K562 (cell line): ENCODE measurements at regions not wholly inside any gene's neighbourhood (a gene's known extent, or its start where the extent isn't known, plus 50 kb on each side); places are given as distances from the start of the nearest gene placed in this dataset.

ENCODE experiments used
- ARID4B ChIP-seq: sonication (generic); formaldehyde crosslinking; IDR thresholded peaks from 2 replicates; pipeline ENCODE4 v1.8.0; 2022; ENCODE audit warnings: mild to moderate bottlenecking, missing genetic modification reagents
- BRD4 ChIP-seq: fragments of 200-600 bp; sonication (generic); IDR thresholded peaks from 2 replicates; pipeline ENCODE4 v1.6.1; 2017; ENCODE audit warnings: inconsistent platforms
- CBFB ChIP-seq: sonication (generic); formaldehyde crosslinking; IDR thresholded peaks from 2 replicates; pipeline ENCODE4 v1.4.0; 2020; ENCODE audit warnings: mild to moderate bottlenecking, missing genetic modification reagents
- DEAF1 ChIP-seq: fragments of 450-650 bp; formaldehyde crosslinking; IDR thresholded peaks from 2 replicates; pipeline ENCODE4 v1.4.0; 2020; ENCODE audit warnings: mild to moderate bottlenecking, moderate library complexity
- HMG20A ChIP-seq: fragments of 450-650 bp; formaldehyde crosslinking; conservative IDR thresholded peaks from 2 replicates; pipeline ENCODE4 v1.4.0; 2020; ENCODE audit warnings: mild to moderate bottlenecking, mixed read lengths
- HNRNPK ChIP-seq: fragments of 200-400 bp; formaldehyde crosslinking; IDR thresholded peaks from one replicate; pipeline ENCODE4 v1.6.1; 2018; ENCODE audit warnings: mild to moderate bottlenecking, low read depth, low read length; ENCODE audit not compliant: poor library complexity, severe bottlenecking
- HNRNPLL ChIP-seq: fragments of 200-400 bp; formaldehyde crosslinking; IDR thresholded peaks from 2 replicates; pipeline ENCODE4 v1.6.1; 2017; ENCODE audit warnings: low read length, low read depth, mild to moderate bottlenecking; ENCODE audit not compliant: poor library complexity, severe bottlenecking
- LEF1 ChIP-seq: fragments of 450-650 bp; IDR thresholded peaks from 2 replicates; pipeline ENCODE4 v1.6.1; 2016; ENCODE audit warnings: mild to moderate bottlenecking
- MAZ ChIP-seq, 2 experiments: fragments of 450-650 bp in 1 of 2; sonication (generic) in 1 of 2; formaldehyde crosslinking; IDR thresholded peaks in 1 of 2; conservative IDR thresholded peaks in 1 of 2; 2 replicates each; pipeline versions ENCODE4 v1.4.0 to v1.5.0; 2020; ENCODE audit warnings: mild to moderate bottlenecking in 1 of 2, missing genetic modification reagents in 1 of 2
- MEF2D ChIP-seq: conservative IDR thresholded peaks from 2 replicates; pipeline ENCODE4 v1.6.1; 2016; ENCODE audit warnings: low read depth, missing genetic modification characterization, missing compliant biosample characterization
- RAD51 ChIP-seq: fragments of 450-650 bp; IDR thresholded peaks from 2 replicates; pipeline ENCODE4 v1.7.1; 2016; ENCODE audit warnings: low read depth, mild to moderate bottlenecking, borderline replicate concordance
- SLC30A9 ChIP-seq: fragments of 250-450 bp; sonication (Bioruptor Pico); IDR thresholded peaks from 2 replicates; pipeline ENCODE4 v1.8.0; 2022; ENCODE audit warnings: mild to moderate bottlenecking, moderate library complexity
- TAF15 ChIP-seq: fragments of 200-400 bp; formaldehyde crosslinking; IDR thresholded peaks from 2 replicates; pipeline ENCODE4 v1.6.1; 2017; ENCODE audit warnings: mild to moderate bottlenecking, low read depth, low read length, moderate library complexity
- TCF15 ChIP-seq: fragments of 250-450 bp; sonication (Bioruptor Pico); IDR thresholded peaks from 2 replicates; pipeline ENCODE4 v1.8.0; 2022; ENCODE audit warnings: moderate library complexity, mild to moderate bottlenecking, inconsistent platforms
- USF1 ChIP-seq: sonication (generic); formaldehyde crosslinking; IDR thresholded peaks from 2 replicates; pipeline ENCODE4 v1.9.0; 2022; ENCODE audit warnings: mild to moderate bottlenecking, missing genetic modification reagents
- ZBTB17 ChIP-seq: fragments of 450-650 bp; formaldehyde crosslinking; IDR thresholded peaks from 2 replicates; pipeline ENCODE4 v1.4.0; 2020; ENCODE audit warnings: mild to moderate bottlenecking
- ZBTB8A ChIP-seq: fragments of 450-650 bp; IDR thresholded peaks from 2 replicates; pipeline ENCODE4 v1.6.1; 2018; ENCODE audit warnings: mild to moderate bottlenecking, moderate library complexity; ENCODE audit not compliant: partially characterized antibody
- ZNF121 ChIP-seq: sonication (generic); formaldehyde crosslinking; conservative IDR thresholded peaks from 2 replicates; pipeline ENCODE4 v1.8.0; 2022; ENCODE audit warnings: missing genetic modification reagents
- ZNF165 ChIP-seq: fragments of 250-450 bp; sonication (Bioruptor Pico); IDR thresholded peaks from 2 replicates; pipeline ENCODE4 v1.4.0; 2020; ENCODE audit warnings: borderline replicate concordance
- ZNF766 ChIP-seq: fragments of 200-800 bp; sonication (Bioruptor generic); conservative IDR thresholded peaks from 2 replicates; pipeline ENCODE4 v1.6.1; 2016; ENCODE audit warnings: missing genetic modification characterization, missing compliant biosample characterization

- peak; percentile 98 to 99 for TF ChIP-seq MAZ (CRISPR knock-in tag; conservative IDR thresholded peaks at IDR 0.05 in 1 of 2, IDR thresholded peaks at IDR 0.05 in 1 of 2)
- peak; percentile 90 for TF ChIP-seq ZBTB17
- no peak for TF ChIP-seq DEAF1 (CRISPR knock-in tag)
- no peak for TF ChIP-seq TCF15 (CRISPR knock-in tag)
- TF ChIP-seq ARID4B (CRISPR knock-in tag), result peak; percentile 98
- TF ChIP-seq ZBTB8A, result no peak
- TF ChIP-seq ZNF165 (CRISPR knock-in tag), result no peak
- peak; percentile 98 for TF ChIP-seq ZNF766 (CRISPR knock-in tag)
- peak; percentile 59 for TF ChIP-seq USF1 (CRISPR knock-in tag)
- TF ChIP-seq HNRNPK, result no peak
- TF ChIP-seq HNRNPLL, result peak; percentile 32
- peak; percentile 96 for TF ChIP-seq LEF1
- 0 out of 2 replicates have a peak, but pooled peaks have one; percentile 24 for TF ChIP-seq BRD4
- TF ChIP-seq CBFB (CRISPR knock-in tag), result peak; percentile 99
- TF ChIP-seq MEF2D (tag), result peak; percentile 89
- no peak for TF ChIP-seq ZNF121
- TF ChIP-seq RAD51, result peak; percentile 48; the same call in 1 of the 2 replicates
- no peak for TF ChIP-seq SLC30A9 (CRISPR knock-in tag)
- TF ChIP-seq TAF15, result 0 out of 2 replicates have a peak, but pooled peaks have one; percentile 68
- TF ChIP-seq HMG20A (CRISPR knock-in tag), result no peak
Measured at GRCh38 chr1:224503161-224504118, 68.8 kb upstream of the WDR26 start (continued).
